ENCODE measurements at regions not wholly inside any gene's neighbourhood (a gene's known extent, or its start where the extent isn't known, plus 50 kb on each side); places are given as distances from the start of the nearest gene placed in this dataset.
"Not testable (repeated sequence)": the region's sequence is repeated elsewhere in the genome, so short reads cannot be mapped to it uniquely, and the experiment has no call there.

DNA sequence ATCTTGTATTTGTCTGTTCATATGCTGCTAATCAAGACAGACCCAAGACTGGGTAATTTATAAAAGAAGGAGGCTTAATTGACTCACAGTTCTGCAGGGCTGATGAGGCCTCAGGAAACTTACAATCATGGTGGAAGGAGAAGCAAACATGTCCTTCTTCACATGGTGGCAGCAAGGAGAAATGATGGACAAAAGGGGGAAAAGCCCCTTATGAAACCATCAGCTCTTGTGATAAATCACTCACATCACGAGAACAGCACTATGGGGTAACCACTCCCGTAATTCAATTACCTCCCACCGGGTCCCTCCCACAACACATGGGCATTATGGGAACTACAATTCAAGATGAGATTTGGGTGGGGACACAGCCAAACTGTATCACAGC, 117.0 kb downstream of the TTC6 start:
- DNase-seq: not testable (repeated sequence)

DNA sequence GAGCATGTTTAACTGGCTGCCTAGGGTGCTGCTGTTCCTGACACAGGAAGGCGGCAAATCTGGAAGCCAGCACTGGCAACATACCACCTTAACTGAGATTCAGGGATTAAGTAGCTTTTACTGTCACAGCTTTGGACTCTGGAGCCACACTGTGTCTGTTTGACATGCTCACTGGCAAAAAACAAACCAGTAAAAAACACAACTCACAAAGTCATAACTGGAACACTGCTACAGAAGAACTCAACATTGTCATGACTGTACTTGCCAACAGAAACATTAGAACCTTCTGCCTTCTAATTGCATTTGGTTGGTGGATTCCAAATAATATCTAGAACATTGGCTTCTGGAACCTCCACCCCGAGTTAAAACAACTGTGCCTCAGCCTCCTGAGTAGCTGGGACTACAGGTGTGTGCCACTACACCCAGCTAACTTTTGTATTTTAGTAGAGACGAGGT, 117.6 kb downstream of the TTC6 start:
- DNase-seq: no peak

DNA sequence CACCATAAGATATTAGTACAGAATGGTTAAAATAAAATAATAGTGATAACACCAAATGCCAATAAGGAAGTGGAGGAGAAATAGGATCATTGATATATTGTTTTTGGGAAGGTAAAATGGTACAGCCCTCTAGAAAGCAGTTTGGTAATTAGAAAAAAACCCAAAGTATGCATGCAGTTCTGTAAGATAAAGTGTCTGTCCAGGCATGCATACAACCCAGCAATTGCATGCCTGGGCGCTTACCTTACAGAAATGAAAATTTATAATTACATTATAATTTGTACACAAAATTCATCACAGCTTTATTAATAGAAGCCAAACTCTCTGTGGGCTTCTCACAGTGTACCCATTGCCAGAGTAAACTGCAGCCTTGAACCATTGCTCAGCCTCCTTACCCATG, 124.7 kb downstream of the TTC6 start:
- DNase-seq: no peak

DNA sequence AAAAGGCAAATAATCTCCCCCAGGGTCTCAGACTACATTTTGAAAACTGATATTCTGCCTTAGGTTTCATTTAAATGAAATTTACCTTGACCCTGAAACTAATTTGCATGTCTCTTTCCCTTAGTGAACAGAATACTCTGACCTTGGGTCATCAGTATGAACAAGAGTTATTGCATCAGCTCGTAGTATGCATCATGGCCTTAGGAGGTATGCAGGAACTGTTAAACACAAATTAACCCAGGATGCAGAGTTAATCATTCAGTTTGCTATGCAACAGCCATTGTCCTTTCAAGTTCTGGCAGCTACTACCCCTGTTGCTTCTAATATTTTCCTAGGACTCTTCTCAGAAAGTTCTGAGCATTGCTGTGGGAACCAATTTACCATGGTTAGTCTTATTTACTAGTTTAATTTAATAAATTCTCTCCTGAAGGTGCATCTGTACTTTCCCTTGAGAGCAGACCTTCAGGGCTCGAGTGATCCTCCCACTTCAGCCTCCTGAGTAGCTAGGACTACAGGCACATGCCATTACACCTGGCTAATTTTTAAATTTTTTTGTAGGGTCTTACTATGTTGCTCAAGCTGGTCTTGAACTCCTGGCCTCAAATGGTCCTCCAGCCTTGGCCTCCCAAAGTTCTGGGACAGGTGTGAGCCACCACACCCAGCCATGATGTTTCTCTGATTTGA, 126.7 kb downstream of the TTC6 start:
- no peak for DNase-seq

DNA sequence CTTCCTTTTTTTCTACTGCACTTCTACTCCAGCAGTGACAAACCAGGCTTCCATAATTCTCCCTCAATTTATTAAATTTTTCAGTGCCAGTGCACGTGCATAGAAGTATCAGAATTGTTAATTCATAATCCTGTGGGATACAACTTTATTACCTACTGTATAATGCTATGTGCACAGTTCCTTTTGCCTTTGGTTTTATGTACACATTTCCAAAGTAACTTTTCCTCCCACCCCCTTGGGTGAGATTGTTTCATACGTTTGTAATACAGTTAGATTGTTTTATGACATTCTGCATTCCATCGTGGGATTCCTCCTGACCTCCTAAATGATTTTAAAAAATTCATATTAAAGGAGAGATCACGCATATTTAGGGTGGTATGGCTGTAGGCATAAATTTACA, 128.1 kb downstream of the TTC6 start:
- DNase-seq: no peak

DNA sequence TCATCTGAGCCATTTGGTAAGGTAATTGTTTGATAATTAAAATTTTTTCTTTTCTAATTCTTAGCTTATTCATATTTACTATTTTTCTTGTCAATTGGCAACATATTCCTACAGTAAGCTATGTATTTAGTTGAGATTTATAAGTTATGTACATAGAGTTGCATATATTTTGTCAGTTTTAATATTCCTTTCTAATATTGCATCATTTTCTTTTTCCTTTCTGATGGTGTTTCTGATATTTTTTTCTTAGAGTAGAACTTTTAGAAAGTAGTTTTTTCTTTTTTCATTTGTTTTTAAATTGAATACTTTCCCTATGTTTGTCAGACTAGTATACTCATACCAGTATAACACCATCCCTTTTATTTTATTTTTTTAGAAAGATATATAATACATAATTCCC, 131.3 kb downstream of the TTC6 start:
- DNase-seq: no peak

DNA sequence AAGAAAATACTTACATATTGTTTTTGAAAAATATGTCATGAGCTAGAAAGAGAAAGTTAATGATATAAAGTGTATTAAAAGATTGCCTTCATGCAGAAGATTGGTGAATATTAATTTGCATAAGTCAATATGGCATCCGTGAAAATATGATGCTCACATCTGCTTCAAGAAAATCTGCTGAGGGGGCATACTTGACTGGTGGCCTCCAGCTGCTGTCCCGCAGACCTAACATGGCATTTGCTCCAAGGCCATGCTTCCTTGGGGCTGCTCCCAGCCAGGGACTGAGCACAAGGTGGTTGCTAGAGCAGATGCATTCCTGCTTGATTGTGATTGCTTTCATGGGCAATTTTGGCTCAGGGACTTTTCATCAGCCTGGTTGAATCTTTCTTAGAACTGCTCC, 133.8 kb downstream of the TTC6 start:
- DNase-seq: no peak

DNA sequence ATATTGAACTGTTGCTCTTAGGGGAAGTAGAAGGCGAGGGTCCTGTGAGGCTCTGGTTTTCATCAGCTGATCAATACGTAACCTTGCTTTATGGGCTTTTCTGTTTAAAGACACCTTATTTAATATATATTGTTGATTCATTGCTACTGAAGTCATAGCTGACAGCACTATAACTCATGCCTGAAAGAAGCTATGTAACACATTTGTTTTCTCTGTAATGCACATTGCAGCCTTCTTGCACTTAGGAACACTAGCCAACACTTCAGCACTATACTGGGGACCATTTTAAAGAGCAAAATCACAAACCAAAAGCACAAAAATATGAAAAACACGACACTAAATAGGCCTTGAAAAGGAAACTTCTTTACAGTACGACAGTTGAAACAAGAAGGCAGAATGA, 135.7 kb downstream of the TTC6 start:
- DNase-seq: no peak

DNA sequence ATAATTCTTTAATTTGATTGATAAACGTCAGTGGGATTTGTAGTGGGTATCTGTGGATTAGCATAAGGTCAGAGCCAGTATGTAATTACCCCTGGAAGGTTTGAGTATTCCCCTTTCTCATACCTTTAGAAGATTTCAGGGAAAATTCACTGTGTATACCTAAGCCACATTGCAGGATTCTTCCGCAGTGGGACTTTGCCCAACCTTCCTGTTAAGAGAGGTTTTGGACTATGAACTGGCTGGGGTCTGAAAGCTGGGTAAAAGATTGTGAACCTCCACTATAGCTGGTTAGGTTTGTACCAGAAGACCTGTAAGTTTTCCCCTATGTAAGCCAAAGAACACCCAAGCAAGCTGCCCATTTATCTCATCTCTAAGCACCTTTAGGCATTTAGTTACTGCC, 150.2 kb downstream of the TTC6 start:
- no peak for DNase-seq

DNA sequence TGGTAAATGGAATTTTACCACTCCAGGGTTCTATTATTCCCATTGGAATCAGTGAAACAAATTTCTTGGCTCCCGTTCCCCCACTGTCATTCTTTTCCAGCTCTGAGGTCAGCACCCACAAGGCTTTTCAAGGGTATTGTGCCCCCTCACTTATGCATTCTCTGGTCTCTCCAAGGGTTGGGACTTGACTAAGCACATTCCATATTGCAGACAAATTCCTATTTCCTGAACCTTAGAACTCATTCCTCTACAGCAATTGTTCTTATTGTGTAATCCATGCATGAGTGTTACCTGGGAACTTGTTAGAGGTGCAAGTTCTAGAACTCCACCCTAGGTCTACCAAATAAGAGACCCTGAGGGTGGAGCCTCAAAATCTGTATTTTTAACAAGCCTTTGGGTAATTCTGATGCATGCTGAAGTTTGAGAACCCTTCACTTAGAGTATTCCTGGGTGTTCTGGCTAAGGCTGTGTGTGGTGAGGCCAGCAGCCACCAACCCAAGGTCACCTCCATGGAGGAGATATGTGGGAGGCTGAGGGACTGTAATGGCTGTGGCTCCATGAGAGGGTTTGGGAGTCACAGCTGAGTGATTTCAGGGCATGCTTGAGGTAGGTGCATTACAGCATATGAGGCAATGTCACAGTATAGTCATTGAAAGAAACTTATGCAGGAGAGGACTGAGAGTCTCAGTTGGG, 150.9 kb downstream of the TTC6 start:
- DNase-seq: no peak

DNA sequence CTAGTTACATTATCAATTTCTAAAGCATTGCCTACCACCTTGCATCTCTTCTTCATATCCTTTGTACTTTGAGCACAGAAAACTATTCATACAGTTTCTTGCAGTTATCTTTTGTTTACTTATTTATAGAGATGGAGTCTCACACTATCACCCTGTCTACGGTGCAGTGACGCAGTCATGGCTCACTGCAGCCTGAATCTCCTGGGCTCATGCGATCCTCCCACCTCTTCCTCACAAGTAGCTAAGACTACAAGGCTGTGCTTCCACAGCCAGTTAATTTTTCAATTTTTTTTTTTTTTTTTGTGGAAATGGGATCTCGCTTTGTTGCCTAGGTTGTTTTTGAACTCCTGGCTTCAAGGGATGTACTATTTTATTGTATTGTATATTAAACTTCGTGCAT, 158.0 kb downstream of the TTC6 start:
- DNase-seq: no peak

DNA sequence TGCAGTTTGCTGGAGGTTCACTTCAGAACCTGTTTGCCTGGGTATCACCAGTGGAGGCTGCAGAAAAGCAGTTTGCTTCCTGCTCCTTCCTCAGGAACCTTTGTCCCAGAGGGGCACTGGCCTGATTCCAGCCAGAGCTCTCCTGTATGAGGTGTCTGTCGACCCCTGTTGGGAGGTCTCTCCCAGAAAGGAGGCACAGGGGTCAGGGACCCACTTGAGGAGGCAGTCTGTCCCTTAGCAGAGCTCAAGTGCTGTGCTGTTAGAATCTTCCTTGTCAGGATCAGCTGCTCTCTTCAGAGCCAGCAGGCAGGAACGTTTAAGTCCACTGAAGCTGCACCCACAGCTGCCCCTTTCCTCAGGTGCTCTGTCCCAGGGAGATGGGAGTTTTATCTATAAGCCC, 164.8 kb downstream of the TTC6 start:
- not testable (repeated sequence) for DNase-seq

DNA sequence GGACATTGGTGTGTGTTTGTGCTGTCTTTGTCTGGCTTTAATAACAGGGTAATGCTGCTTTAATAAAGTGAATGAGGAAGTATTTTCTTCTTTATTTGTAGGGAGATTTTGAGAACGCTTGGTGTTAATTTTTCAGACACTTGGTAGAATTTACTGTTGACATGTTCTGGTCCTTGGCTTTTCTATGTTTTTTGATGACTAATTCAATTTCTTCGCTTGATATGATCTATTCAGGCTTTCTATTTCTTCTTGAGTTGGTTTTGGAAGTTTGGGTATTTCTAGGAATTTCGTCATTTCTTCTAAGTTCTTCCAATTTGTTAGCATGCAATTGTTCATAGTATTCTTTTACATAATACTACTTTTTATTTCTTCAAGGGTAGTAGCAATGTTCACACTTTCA, 167.8 kb downstream of the TTC6 start:
- DNase-seq: no peak

DNA sequence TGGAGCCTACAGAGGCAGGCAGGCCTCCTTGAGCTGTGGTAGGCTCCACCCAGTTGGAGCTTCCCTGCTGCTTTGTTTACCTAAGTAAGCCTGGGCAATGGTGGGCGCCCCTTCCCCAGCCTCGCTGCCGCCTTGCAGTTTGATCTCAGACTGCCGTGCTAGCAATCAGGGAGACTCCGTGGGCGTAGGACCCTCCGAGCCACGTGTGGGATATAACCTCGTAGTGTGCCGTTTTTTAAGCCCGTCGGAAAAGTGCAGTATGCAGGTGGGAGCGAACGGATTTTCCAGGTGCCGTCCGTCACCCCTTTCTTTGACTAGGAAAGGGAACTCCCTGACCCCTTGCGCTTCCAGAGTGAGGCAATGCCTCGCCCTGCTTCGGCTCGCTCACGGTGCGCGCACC, 176.9 kb downstream of the TTC6 start:
- not testable (repeated sequence) for DNase-seq

DNA sequence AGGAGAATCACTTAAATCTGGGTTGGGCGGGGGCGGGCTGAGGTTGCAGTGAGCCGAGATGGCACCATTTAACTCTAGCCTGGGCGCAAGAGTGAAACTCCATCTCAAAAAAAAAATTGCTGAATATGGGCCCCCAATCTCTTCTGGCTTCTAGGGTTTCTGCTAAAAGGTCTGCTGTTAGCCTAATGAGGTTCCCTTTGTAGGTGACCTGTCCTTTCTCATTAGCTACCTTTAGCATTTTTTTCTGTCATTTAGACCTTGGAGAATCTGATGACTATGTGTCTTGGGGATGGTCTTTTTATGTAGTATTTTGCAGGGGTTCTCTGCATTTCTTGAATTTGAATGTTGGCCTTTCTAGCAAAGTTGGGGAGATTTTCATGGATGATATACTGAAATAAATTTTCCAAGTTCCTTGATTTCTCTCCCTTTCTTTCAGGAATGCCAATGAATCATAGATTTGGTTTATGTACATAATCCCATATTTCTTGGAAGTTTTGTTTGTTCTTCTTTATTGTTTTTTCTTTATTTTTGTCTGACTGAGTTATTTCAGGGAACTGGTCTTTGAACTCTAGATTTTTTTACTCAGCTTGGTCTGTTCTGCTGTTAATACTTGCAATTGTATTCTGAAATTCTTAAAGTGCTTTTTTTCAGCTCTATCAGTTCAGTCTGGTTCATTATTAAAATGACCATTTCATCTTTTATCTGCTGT, 181.5 kb downstream of the TTC6 start:
- no peak for DNase-seq

DNA sequence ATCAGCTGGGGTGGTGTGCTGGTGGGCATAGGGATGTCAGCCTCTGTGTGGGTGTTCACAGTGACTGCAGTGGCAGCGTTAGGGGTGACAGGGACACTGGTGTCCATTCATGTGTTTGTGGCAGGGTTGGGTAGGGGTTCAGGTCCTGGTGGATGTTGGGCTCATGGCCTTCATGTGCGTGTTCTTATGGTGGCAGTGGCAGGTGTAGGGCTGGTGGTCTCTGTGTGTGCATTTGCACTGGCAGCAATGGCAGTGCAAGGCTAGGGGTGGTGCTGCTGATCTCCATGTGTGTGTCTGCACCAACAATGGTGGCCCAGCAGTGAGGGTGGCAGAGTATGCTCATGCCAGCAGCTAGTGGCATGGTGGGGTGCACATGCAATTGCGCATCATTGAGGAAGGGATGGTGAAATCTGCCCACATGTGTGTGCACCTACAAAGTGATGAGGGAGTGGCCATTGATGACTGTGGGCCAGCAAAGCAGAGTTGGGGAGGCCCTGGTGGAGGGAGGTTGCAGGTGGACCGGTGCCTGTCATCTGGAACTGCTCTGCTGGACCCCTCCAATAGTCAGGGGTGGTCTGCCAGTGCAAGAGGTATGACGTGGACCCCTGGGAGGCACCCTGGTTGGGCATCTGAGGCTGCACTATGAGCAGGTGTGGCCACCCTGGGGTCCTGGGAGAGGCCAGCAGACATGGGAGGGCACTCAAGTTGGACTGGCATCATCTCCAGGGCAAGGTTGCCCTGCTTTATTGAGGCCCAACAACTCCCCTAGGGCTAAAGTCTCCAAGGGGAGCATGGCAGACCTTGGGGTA, 182.9 kb downstream of the TTC6 start:
- DNase-seq: no peak

DNA sequence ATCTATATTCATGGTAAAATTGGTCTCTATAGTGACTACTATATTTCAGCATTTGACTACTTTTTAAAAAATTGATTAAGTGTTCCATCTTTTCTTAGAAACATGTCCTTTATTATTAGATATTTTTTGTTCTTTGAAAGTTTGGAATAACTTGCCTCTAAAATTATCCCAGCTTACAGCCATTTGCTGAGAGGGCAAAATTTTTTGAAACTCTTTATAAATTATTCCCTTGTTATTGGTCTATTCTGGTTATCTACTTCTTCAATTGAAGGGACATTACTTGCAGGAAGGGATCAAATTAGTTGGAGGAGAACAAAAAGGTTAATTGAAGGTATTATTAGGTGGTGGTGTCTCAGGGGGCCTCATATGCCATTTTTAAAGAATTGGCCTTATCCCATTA, 184.1 kb downstream of the TTC6 start:
- DNase-seq: no peak

DNA sequence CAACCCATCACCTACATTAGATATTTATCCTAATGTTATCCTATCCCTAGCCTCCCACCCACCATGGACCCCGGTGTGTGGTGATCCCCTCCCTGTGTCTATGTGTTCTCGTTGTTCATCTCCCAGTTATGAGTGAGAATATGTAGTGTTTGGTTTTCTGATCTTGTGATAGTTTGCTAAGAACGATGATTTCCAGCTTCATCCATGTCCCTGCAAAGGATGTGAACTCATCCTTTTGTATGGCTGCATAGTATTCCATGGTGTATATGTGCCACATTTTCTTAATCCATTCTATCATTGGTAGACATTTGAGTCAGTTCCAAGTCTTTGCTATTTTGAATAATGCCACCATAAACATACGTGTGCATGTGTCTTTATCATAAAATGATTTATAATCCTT, 185.3 kb downstream of the TTC6 start:
- DNase-seq: not testable (repeated sequence)

DNA sequence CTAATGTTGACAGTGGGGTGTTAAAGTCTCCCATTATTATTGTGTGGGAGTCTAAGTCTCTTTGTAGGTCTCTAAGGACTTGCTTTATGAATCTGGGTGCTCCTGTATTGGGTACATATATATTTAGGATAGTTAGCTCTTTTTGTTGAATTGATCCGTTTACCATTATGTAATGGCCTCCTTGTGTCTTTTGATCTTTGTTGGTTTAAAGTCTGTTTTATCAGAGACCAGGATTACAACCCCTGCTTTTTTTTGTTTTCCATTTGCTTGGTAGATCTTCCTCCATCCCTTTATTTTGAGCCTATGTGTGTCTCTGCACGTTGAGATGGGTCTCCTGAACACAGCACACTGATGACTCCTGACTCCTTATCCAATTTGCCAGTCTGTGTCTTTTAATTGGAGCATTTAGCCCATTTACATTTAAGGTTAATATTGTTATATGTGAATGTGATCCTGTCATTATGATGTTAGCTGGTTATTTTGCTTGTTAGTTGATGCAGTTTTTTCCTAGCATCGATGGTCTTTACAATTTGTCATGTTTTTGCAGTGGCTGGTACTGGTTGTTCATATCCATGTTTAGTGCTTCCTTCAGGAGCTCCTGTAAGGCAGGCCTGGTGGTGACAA, 188.9 kb downstream of the TTC6 start:
- not testable (repeated sequence) for DNase-seq

DNA sequence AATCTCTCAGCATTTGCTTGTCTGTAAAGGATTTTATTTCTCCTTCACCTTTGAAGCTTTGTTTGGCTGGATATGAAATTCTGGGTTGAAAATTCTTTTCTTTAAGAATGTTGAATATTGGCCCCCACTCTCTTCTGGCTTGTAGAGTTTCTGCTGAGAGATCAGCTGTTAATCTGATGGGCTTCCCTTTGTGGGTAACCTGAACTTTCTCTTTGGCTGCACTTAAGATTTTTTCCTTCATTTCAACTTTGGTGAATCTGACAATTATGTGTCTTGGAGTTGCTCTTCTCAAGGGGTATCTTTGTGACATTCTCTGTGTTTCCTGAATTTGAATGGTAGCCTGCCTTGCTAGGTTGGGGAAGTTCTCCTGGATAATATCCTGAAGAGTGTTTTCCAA, 189.4 kb downstream of the TTC6 start:
- not testable (repeated sequence) for DNase-seq

DNA sequence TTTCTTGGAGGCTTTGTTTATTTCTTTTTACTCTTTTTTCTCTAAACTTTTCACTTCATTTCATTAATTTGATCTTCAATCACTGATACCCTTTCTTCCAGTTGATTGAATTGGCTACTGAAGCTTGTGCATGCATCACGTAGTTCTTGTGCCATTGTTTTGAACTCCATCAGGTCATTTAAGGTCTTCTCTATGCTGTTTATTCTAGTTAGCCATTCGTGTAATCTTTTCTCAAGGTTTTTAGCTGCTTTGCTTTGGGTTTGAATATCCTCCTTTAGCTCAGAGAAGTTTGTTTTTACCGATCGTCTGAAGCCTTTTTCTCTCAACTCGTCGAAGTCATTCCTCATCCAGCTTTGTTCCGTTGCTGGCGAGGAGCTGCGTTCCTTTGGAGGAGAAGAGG, 189.9 kb downstream of the TTC6 start:
- DNase-seq: not testable (repeated sequence)

DNA sequence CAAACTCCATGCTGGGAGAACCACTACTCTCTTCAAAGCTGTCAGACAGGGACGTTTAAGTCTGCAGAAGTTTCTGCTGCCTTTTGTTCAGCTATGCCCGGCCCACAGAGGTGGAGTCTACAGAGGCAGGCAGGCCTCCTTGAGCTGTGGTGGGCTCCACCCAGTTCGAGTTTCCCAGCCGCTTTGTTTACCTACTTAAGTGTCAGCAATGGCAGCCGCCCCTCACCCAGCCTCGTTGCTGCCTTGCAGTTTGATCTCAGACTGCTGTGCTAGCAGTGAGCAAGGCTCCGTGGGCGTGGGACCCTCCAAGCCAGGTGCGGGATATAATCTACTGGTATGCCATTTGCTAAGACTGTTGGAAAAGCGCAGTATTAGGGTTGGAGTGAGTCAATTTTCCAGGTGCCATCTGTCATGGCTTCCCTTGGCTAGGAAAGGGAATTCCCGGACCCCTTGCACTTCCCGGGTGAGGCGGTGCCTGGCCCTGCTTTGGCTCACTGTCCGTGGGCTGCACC, 190.7 kb downstream of the TTC6 start:
- not testable (repeated sequence) for DNase-seq

Measured in NCI-H1048 (cell line).